Fibroblast of lung (primary cell): ENCODE measurements at regions not wholly inside any gene's neighbourhood (a gene's known extent, or its start where the extent isn't known, plus 50 kb on each side); places are given as distances from the start of the nearest gene placed in this dataset.

ENCODE experiments used
- DNase-seq, 2 donors: peaks; one replicate each; pipeline versions ENCODE4 v3.0.0 to v3.0.0-alpha.2; 2010; ENCODE audit warnings: low read depth in 2 of 2
- H2AFZ ChIP-seq: 2 replicates; pipeline ENCODE4 v1.5.1; 2012; ENCODE audit warnings: low read length, control low read depth, inconsistent platforms
- H3K27ac ChIP-seq: 2 replicates; pipeline ENCODE4 v1.5.1; 2011; ENCODE audit warnings: low read length, control low read depth; ENCODE audit not compliant: insufficient read depth
- H3K27me3 ChIP-seq: 2 replicates; pipeline ENCODE4 v1.5.1; 2011; ENCODE audit warnings: mild to moderate bottlenecking, low read length; ENCODE audit not compliant: control insufficient read depth, insufficient read depth
- H3K36me3 ChIP-seq: 2 replicates; pipeline ENCODE4 v1.5.1; 2011; ENCODE audit warnings: low read length; ENCODE audit not compliant: control insufficient read depth, insufficient read depth
- H3K4me1 ChIP-seq: 2 replicates; pipeline ENCODE4 v1.5.1; 2011; ENCODE audit warnings: low read length; ENCODE audit not compliant: control insufficient read depth, insufficient read depth; ENCODE audit errors: extremely low read depth
- H3K4me2 ChIP-seq: 2 replicates; pipeline ENCODE4 v1.5.1; 2011; ENCODE audit warnings: low read length, control low read depth; ENCODE audit not compliant: insufficient read depth; ENCODE audit errors: extremely low read depth
- H3K4me3 ChIP-seq, 4 experiments: fragments of 200-600 bp in 1 of 4; sonication (generic) in 1 of 4; replicated peaks in 1 of 4; 2 replicates each; pipeline ENCODE4 v1.5.1; 2011 to 2016; ENCODE audit warnings: low read length in 4 of 4, low read depth in 3 of 4, mild to moderate bottlenecking in 3 of 4, control low read depth in 2 of 4, inconsistent platforms in 1 of 4, mixed read lengths in 1 of 4; ENCODE audit not compliant: insufficient read depth in 1 of 4; ENCODE audit errors: control extremely low read depth in 1 of 4
- H3K79me2 ChIP-seq: 2 replicates; pipeline ENCODE4 v1.5.1; 2012; ENCODE audit warnings: mild to moderate bottlenecking, low read length, inconsistent platforms; ENCODE audit not compliant: control insufficient read depth, insufficient read depth
- H3K9ac ChIP-seq: 2 replicates; pipeline ENCODE4 v1.5.1; 2011; ENCODE audit warnings: mild to moderate bottlenecking, low read length, control low read depth; ENCODE audit not compliant: insufficient read depth
- H3K9me3 ChIP-seq: 2 replicates; pipeline ENCODE4 v1.5.1; 2012; ENCODE audit warnings: low read depth, low read length; ENCODE audit not compliant: control insufficient read depth, insufficient read depth
- H4K20me1 ChIP-seq: 2 replicates; pipeline ENCODE4 v1.5.1; 2011; ENCODE audit warnings: low read length; ENCODE audit not compliant: control insufficient read depth, insufficient read depth; ENCODE audit errors: extremely low read depth
- CTCF ChIP-seq, 2 donors: IDR thresholded peaks in 1 of 2; conservative IDR thresholded peaks in 1 of 2; 1 replicate in 1 of 2; 2 replicates in 1 of 2; pipeline ENCODE4 v1.5.1; 2011 to 2012; ENCODE audit warnings: low read length in 2 of 2, control low read depth in 1 of 2, inconsistent platforms in 1 of 2, low read depth in 1 of 2, mild to moderate bottlenecking in 1 of 2
- EZH2 ChIP-seq: IDR thresholded peaks from 2 replicates; pipeline ENCODE4 v1.5.1; 2012; ENCODE audit warnings: low read length, control low read depth, mild to moderate bottlenecking; ENCODE audit errors: missing control alignments

- Histone ChIP-seq H3K4me1 (no peaks in the 10 kb centered on the region), H3K27me3 (no peaks in the 10 kb centered on the region), H3K4me2 (no peak overlapping the region), H3K79me2 (no peaks in the 10 kb centered on the region), H3K4me3 (no peak overlapping the region), H4K20me1 (no peaks in the 10 kb centered on the region), H3K9me3 (no peaks in the 10 kb centered on the region), H3K27ac (no peak overlapping the region), H3K36me3 (no peaks in the 10 kb centered on the region), H2AFZ (no peak overlapping the region), H3K9ac (no peak overlapping the region)
- TF ChIP-seq EZH2, result no peak
- no peak for TF ChIP-seq CTCF (conservative IDR thresholded peaks at IDR 0.05 in 1 of 2, IDR thresholded peaks at IDR 0.05 in 1 of 2; ENCODE audit: low read depth in 1 of 2, low read length in 2 of 2)
- no peak for DNase-seq
Observed at GRCh38 chr16:76038097-76038496, 239.1 kb upstream of the CNTNAP4 start.

- no peak overlapping the region for H3K4me2 ChIP-seq
Observed at GRCh38 chr16:76052725-76053124, 224.5 kb upstream of the CNTNAP4 start.

DNA sequence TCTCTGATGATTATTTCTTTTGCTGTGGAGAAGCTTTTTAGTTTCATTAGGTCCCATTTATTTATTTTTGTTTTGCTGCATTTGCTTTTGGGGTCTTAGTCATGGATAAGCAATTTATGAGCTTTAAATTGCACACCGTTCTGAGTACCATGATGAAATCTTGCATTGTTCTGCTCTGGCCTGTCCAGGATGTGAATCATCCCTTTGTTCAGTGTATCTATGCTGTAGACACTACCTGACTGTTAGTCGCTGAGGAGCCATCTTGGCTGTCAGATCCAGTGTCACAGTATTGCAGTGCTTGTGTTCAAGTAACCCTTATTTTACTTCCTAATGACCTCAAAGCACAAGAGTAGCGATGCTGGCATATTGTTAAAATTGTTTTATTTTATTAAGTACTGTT, 218.0 kb upstream of the CNTNAP4 start:
- no peak overlapping the region for H3K9ac ChIP-seq
- no peaks in the 10 kb centered on the region for H3K27me3 ChIP-seq
- H2AFZ ChIP-seq, result no peak overlapping the region
- H3K4me3 ChIP-seq, result no peak overlapping the region
- DNase-seq, result no peak
- H3K36me3 ChIP-seq, result no peaks in the 10 kb centered on the region
- no peaks in the 10 kb centered on the region for H3K79me2 ChIP-seq
- H3K27ac ChIP-seq, result no peak overlapping the region
- no peak overlapping the region for H3K4me2 ChIP-seq
- H3K9me3 ChIP-seq, result no peaks in the 10 kb centered on the region
- TF ChIP-seq EZH2, result no peak
- TF ChIP-seq CTCF (conservative IDR thresholded peaks at IDR 0.05 in 1 of 2, IDR thresholded peaks at IDR 0.05 in 1 of 2; ENCODE audit: low read depth in 1 of 2, low read length in 2 of 2), result no peak
- no peaks in the 10 kb centered on the region for H4K20me1 ChIP-seq
- H3K4me1 ChIP-seq, result no peaks in the 10 kb centered on the region

More at GRCh38 chr16:76052725-76053124, 224.5 kb upstream of the CNTNAP4 start:
- no peaks in the 10 kb centered on the region for H3K36me3 ChIP-seq
- H3K4me1 ChIP-seq, result no peaks in the 10 kb centered on the region
- no peak overlapping the region for H2AFZ ChIP-seq
- DNase-seq, result no peak
- no peak overlapping the region for H3K27ac ChIP-seq
- TF ChIP-seq EZH2, result no peak
- no peak for TF ChIP-seq CTCF (conservative IDR thresholded peaks at IDR 0.05 in 1 of 2, IDR thresholded peaks at IDR 0.05 in 1 of 2; ENCODE audit: low read depth in 1 of 2, low read length in 2 of 2)
- no peak overlapping the region for H3K9ac ChIP-seq
- no peak overlapping the region for H3K4me3 ChIP-seq
- H3K9me3 ChIP-seq, result no peaks in the 10 kb centered on the region
- H3K27me3 ChIP-seq, result no peaks in the 10 kb centered on the region
- H3K79me2 ChIP-seq, result no peaks in the 10 kb centered on the region
- no peaks in the 10 kb centered on the region for H4K20me1 ChIP-seq
